Omental fat pad (tissue), 3 donors: ENCODE measurements at regions not wholly inside any gene's neighbourhood (a gene's known extent, or its start where the extent isn't known, plus 50 kb on each side); places are given as distances from the start of the nearest gene placed in this dataset.

Source experiments
- ATAC-seq: fragments of 150-250 bp; one replicate; pipeline ENCODE4 v1.9.1; 2016; ENCODE audit warnings: mild to moderate bottlenecking, moderate library complexity; ENCODE audit not compliant: low FRiP score
- DNase-seq: peaks from one replicate; pipeline ENCODE4 v3.0.0-alpha.2; 2019; ENCODE audit warnings: low spot score
- TF ChIP-seq, protein P1 (sequence below), 3 donors: fragments of 450-650 bp; IDR thresholded peaks; one replicate each; pipeline ENCODE4 v1.5.1; 2016 to 2017; ENCODE audit warnings: antibody characterized with exemption in 3 of 3, mild to moderate bottlenecking in 3 of 3, moderate library complexity in 2 of 3

DNA sequence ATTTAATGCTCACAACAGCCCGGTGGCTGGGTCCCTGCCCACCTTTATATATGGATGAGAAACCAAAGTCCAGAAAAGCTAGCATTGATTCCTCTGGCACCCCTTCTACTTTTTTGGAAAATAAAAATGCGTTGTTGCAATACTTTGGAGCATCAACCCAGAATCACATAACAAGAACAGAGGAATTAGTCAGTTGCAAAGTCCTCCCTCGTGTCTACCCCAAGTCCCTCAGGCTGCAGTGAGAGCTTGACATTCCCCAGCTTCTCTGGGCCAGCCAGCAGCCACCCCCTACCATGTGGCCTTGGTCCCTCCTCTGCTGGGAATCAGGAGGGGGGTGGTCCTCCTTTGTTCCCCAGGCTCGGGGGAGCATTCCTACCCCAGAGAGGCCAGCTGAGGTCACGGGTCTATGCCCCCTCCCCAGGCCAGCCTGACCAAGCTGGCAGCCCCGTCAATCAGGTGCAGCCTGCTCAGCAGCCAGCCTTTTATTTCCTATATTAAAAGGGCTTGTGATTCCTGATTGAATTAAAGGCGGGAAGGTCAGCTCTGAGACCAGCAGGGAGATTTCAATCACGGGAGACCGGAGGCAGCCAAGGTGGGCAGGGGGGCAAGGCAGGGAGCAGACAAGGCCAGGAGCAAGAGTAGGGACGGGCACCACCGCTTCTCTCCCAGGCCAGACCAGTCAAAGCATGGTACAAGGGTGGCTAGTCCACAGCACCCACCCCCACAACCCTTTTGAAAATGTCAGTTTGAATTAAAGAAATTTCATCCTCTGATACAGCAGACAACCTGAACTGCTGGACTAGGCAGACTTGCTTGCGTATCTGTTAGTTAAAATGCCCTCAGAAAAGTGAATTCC is 158.9 kb downstream of the MRPL14 start:
- TF ChIP-seq, protein P1, sequence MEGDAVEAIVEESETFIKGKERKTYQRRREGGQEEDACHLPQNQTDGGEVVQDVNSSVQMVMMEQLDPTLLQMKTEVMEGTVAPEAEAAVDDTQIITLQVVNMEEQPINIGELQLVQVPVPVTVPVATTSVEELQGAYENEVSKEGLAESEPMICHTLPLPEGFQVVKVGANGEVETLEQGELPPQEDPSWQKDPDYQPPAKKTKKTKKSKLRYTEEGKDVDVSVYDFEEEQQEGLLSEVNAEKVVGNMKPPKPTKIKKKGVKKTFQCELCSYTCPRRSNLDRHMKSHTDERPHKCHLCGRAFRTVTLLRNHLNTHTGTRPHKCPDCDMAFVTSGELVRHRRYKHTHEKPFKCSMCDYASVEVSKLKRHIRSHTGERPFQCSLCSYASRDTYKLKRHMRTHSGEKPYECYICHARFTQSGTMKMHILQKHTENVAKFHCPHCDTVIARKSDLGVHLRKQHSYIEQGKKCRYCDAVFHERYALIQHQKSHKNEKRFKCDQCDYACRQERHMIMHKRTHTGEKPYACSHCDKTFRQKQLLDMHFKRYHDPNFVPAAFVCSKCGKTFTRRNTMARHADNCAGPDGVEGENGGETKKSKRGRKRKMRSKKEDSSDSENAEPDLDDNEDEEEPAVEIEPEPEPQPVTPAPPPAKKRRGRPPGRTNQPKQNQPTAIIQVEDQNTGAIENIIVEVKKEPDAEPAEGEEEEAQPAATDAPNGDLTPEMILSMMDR (IDR thresholded peaks at IDR 0.05), result no peak
- DNase-seq, result no peak
- ATAC-seq, result no peak

DNA sequence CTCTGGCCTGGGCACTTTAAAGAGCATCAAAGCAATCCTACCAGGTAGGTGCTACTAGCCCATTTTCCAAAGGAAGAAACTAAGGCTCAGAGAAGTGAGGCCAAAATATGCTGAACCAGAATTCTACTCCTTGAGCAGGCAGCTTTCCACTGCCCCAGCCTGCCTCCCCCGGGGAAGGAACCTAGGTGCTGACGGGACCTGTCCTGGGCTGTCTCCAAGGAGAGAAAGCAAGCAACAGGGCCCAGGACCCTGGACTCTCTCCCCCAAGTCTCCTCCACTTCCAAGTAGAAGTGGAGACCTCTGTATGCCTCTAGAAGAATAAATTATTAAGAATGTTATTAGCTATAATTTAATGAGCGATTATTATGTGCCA is 159.5 kb downstream of the MRPL14 start:
- ATAC-seq (no peak), DNase-seq (no peak)
- TF ChIP-seq, protein P1 (IDR thresholded peaks at IDR 0.05), result no peak

DNA sequence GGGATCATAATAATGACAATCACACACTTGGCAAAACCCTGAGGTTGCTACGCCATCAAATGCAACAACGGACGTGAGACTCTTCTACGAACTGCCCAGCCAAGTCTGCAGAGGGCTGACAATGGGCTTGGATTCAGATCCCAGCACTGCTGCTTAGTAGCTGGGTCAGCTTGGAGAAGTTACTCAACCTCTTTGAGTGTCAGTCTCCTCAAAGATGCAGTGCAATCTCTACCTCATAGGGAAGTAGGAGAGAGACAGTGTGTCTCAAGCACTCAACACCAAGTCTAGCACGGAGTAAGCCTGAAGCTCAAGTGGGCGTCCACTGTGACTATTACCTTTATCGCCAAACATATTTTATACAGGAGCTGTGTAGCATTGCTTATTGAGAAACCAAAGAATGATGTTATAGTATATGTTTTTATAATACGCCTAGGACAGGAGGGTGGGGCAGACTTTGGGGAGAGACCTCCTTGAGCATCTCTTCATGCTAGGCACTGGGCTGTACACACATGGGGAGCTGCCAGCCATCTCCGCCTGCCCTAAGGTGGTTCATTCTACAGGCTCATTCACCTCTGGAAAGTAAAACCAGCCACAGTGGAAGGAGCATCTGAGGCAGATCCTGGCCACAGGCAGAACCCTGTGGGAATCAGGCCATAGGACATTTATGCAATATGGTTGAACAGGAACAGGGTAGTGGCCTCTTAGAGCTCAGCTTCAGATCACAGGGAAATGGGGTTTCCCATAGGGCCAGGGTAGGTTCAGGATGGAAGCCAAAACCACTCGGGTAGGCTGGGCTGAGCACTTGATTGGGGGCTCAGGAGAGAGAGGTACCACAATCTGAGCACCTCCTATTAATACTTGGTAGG is 160.2 kb downstream of the MRPL14 start:
- no peak for DNase-seq
- TF ChIP-seq, protein P1 (IDR thresholded peaks at IDR 0.05), result no peak
- ATAC-seq, result no peak

- ATAC-seq, result no peak
- no peak for DNase-seq
- TF ChIP-seq, protein P1 (IDR thresholded peaks at IDR 0.05), result no peak
Measured at GRCh38 chr6:43966374-43966658, 160.9 kb downstream of the MRPL14 start.

- no peak for DNase-seq
- no peak for ATAC-seq
- TF ChIP-seq, protein P1 (IDR thresholded peaks at IDR 0.05), result no peak
Measured at GRCh38 chr6:43965628-43966373, 161.5 kb downstream of the MRPL14 start.

- TF ChIP-seq, protein P1 (IDR thresholded peaks at IDR 0.05), result no peak
- ATAC-seq (no peak), DNase-seq (no peak)
Measured at GRCh38 chr6:43964659-43965570, 162.3 kb downstream of the MRPL14 start.
